Testis (tissue), 2 donors: ENCODE measurements at regions not wholly inside any gene's neighbourhood (a gene's known extent, or its start where the extent isn't known, plus 50 kb on each side); places are given as distances from the start of the nearest gene placed in this dataset.

Experiments
- DNase-seq: peaks from one replicate; pipeline ENCODE4 v3.0.0-alpha.2; 2019
- H3K27ac ChIP-seq, 2 donors: fragments of 200-600 bp; sonication (generic); one replicate each; pipeline ENCODE4 v1.5.1; 2019
- H3K27me3 ChIP-seq: fragments of 200-600 bp; sonication (generic); one replicate; pipeline ENCODE4 v1.5.1; 2019
- H3K36me3 ChIP-seq: fragments of 200-600 bp; sonication (generic); one replicate; pipeline ENCODE4 v1.5.1; 2017; ENCODE audit warnings: low read depth; ENCODE audit errors: missing control alignments
- H3K4me1 ChIP-seq: fragments of 200-600 bp; sonication (generic); one replicate; pipeline ENCODE4 v1.5.1; 2019
- H3K4me3 ChIP-seq, 2 donors: fragments of 200-600 bp; sonication (generic); one replicate each; pipeline ENCODE4 v1.5.1; 2017 to 2019
- H3K9me3 ChIP-seq: fragments of 200-600 bp; sonication (generic); one replicate; pipeline ENCODE4 v1.5.1; 2017
- CTCF ChIP-seq, 3 experiments: fragments of 450-650 bp in 2 of 3; fragments of 200-600 bp in 1 of 3; sonication (generic) in 1 of 3; IDR thresholded peaks; one replicate each; pipeline ENCODE4 v1.5.1; 2016 to 2019; ENCODE audit warnings: antibody characterized with exemption in 3 of 3, mild to moderate bottlenecking in 2 of 3, moderate library complexity in 1 of 3
- POLR2A ChIP-seq: fragments of 450-650 bp; IDR thresholded peaks from one replicate; pipeline ENCODE4 v1.6.1; 2017; ENCODE audit warnings: antibody characterized with exemption, mild to moderate bottlenecking, moderate library complexity
- WGBS, 2 donors: methylation state at CpG; one replicate each; pipeline ENCODE4 v1.1.5; 2018; 5-methylcytosine and 5-hydroxymethylcytosine counted together
- intact Hi-C: fragments of 100-400 bp; cut with DNase I; formaldehyde crosslinking; loops from one replicate; pipeline ENCODE4 v1.15.1; 2023; ENCODE audit warnings: low total_unique reads

GRCh38 chr6:22101163-22101562 lies 195.7 kb downstream of the PRL start:
- intact Hi-C loops: no loop called here
- TF ChIP-seq POLR2A (no peak), CTCF (IDR thresholded peaks at IDR 0.05) (no peak)

GRCh38 chr6:22102671-22103070 lies 194.2 kb downstream of the PRL start:
- Histone ChIP-seq H3K36me3 (no peaks in the 10 kb centered on the region), H3K27ac (no peak overlapping the region), H3K27me3 (no peaks in the 10 kb centered on the region), H3K4me3 (no peak overlapping the region), H3K4me1 (no peaks in the 10 kb centered on the region), H3K9me3 (no peaks in the 10 kb centered on the region)
- WGBS, 2 donors: 84 to 91% methylated on average over 3 of the region's 3 CpGs
- TF ChIP-seq POLR2A: no peak
- no peak for TF ChIP-seq CTCF (IDR thresholded peaks at IDR 0.05)
- no peak for DNase-seq
- intact Hi-C loops: no loop called here

More at GRCh38 chr6:22101163-22101562, 195.7 kb downstream of the PRL start:
- no peaks in the 10 kb centered on the region for H3K36me3 ChIP-seq
- DNase-seq: no peak
- H3K4me3 ChIP-seq: no peak overlapping the region
- 94 to 97% methylated on average over 3 of the region's 3 CpGs for WGBS, 2 donors
- no peak overlapping the region for H3K27ac ChIP-seq
- no peaks in the 10 kb centered on the region for H3K27me3 ChIP-seq
- H3K4me1 ChIP-seq: no peaks in the 10 kb centered on the region
- no peaks in the 10 kb centered on the region for H3K9me3 ChIP-seq

GRCh38 chr6:22106451-22106850 lies 190.4 kb downstream of the PRL start:
- no peaks in the 10 kb centered on the region for H3K27me3 ChIP-seq
- no peaks in the 10 kb centered on the region for H3K9me3 ChIP-seq
- intact Hi-C loops: no loop called here
- H3K4me1 ChIP-seq: no peaks in the 10 kb centered on the region
- no peak for DNase-seq
- TF ChIP-seq CTCF (IDR thresholded peaks at IDR 0.05): no peak
- no peak for TF ChIP-seq POLR2A
- 82 to 91% methylated on average over 5 of the region's 5 CpGs for WGBS, 2 donors
- H3K4me3 ChIP-seq: no peak overlapping the region
- H3K27ac ChIP-seq: no peak overlapping the region
- H3K36me3 ChIP-seq: no peaks in the 10 kb centered on the region

GRCh38 chr6:22106961-22107360 lies 189.9 kb downstream of the PRL start:
- H3K9me3 ChIP-seq: no peaks in the 10 kb centered on the region
- H3K27me3 ChIP-seq: no peaks in the 10 kb centered on the region
- TF ChIP-seq POLR2A: no peak
- H3K27ac ChIP-seq: no peak overlapping the region
- no peaks in the 10 kb centered on the region for H3K4me1 ChIP-seq
- no peak for DNase-seq
- no peaks in the 10 kb centered on the region for H3K36me3 ChIP-seq
- intact Hi-C loops: no loop called here
- no peak overlapping the region for H3K4me3 ChIP-seq
- WGBS, 2 donors: 75 to 76% methylated on average over 3 of the region's 3 CpGs

GRCh38 chr6:22108199-22108598 lies 188.6 kb downstream of the PRL start:
- H3K4me1 ChIP-seq: no peaks in the 10 kb centered on the region
- no peaks in the 10 kb centered on the region for H3K27me3 ChIP-seq
- H3K9me3 ChIP-seq: no peaks in the 10 kb centered on the region
- no peak overlapping the region for H3K27ac ChIP-seq
- intact Hi-C loops: no loop called here
- H3K4me3 ChIP-seq: no peak overlapping the region
- no peaks in the 10 kb centered on the region for H3K36me3 ChIP-seq
- no peak for DNase-seq
- TF ChIP-seq POLR2A: no peak
- TF ChIP-seq CTCF (IDR thresholded peaks at IDR 0.05): no peak
- 85 to 92% methylated on average over 7 of the region's 7 CpGs for WGBS, 2 donors
